WERI-Rb-1 (cell line): ENCODE measurements at regions not wholly inside any gene's neighbourhood (a gene's known extent, or its start where the extent isn't known, plus 50 kb on each side); places are given as distances from the start of the nearest gene placed in this dataset.

Experiments used
- DNase-seq: peaks from one replicate; pipeline ENCODE4 v3.0.0-alpha.2; 2020
- H3K27ac ChIP-seq: fragments of 250-450 bp; sonication (Bioruptor Pico); 2 replicates; pipeline ENCODE4 v1.5.1; 2020; ENCODE audit warnings: mild to moderate bottlenecking, moderate library complexity
- H3K27me3 ChIP-seq: fragments of 250-450 bp; sonication (Bioruptor Pico); 2 replicates; pipeline ENCODE4 v1.5.1; 2021; ENCODE audit warnings: mild to moderate bottlenecking, low read depth, moderate library complexity; ENCODE audit not compliant: insufficient read depth, severe bottlenecking
- H3K36me3 ChIP-seq: fragments of 250-450 bp; sonication (Bioruptor Pico); 2 replicates; pipeline ENCODE4 v1.5.1; 2020; ENCODE audit warnings: mild to moderate bottlenecking, moderate library complexity
- H3K4me3 ChIP-seq: 2 replicates; pipeline ENCODE4 v1.5.1; 2011; ENCODE audit warnings: low read depth, mild to moderate bottlenecking, control low read depth, low read length
- H3K9me3 ChIP-seq: fragments of 250-450 bp; sonication (Bioruptor Pico); 2 replicates; pipeline ENCODE4 v1.5.1; 2021; ENCODE audit warnings: mild to moderate bottlenecking, moderate library complexity; ENCODE audit not compliant: severe bottlenecking
- TF ChIP-seq, protein P1 (sequence below): IDR thresholded peaks from 2 replicates; pipeline ENCODE4 v1.5.1; 2011; ENCODE audit warnings: low read depth, mild to moderate bottlenecking, control low read depth, inconsistent platforms, low read length

DNA sequence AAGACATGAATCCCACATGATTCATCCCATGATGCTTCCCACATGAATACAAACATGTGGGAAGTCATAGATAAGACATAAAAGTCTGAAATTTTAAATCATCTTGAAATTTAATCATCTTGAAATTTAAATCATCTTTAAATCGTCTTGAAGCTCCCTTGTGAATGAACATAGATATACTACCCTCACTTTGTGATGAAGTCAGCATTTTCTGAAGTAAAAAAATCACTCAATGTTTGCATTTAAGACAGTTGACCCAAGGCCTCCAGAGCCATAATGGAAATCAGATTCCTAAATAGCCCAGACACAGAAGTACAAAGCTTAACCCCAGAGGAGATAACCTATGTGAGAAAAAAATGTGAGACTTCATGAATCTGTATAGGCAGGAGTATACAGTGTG lies 279.4 kb downstream of the ZBBX start:
- TF ChIP-seq, protein P1, sequence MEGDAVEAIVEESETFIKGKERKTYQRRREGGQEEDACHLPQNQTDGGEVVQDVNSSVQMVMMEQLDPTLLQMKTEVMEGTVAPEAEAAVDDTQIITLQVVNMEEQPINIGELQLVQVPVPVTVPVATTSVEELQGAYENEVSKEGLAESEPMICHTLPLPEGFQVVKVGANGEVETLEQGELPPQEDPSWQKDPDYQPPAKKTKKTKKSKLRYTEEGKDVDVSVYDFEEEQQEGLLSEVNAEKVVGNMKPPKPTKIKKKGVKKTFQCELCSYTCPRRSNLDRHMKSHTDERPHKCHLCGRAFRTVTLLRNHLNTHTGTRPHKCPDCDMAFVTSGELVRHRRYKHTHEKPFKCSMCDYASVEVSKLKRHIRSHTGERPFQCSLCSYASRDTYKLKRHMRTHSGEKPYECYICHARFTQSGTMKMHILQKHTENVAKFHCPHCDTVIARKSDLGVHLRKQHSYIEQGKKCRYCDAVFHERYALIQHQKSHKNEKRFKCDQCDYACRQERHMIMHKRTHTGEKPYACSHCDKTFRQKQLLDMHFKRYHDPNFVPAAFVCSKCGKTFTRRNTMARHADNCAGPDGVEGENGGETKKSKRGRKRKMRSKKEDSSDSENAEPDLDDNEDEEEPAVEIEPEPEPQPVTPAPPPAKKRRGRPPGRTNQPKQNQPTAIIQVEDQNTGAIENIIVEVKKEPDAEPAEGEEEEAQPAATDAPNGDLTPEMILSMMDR, result no peak

DNA sequence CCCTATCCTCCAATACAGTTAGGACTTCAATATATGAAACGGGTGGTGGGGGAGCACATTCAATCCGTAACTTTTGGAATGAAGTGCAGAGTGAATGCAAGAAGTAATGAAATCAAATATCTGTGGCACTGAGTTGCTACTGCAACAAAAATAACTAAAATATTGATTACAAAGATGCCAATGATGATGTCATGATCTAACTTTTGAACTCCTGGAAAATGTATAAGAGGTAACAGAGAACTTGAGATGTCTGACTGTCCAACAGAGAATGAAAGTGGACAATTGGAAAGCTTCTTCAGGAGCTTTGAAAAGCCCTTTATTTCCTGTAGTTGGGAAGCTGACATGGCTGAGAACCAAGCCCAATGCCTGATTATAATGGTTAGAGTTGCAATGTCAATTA lies 279.9 kb downstream of the ZBBX start:
- H3K4me3 ChIP-seq, result no peak overlapping the region
- no peak for DNase-seq
- H3K9me3 ChIP-seq, result no peaks in the 10 kb centered on the region
- H3K27ac ChIP-seq, result no peak overlapping the region
- TF ChIP-seq, protein P1, result no peak
- no peaks in the 10 kb centered on the region for H3K27me3 ChIP-seq
- no peaks in the 10 kb centered on the region for H3K36me3 ChIP-seq

More for the DNA sequence above, 279.4 kb downstream of the ZBBX start:
- H3K9me3 ChIP-seq, result no peaks in the 10 kb centered on the region
- H3K36me3 ChIP-seq, result no peaks in the 10 kb centered on the region
- no peaks in the 10 kb centered on the region for H3K27me3 ChIP-seq
- H3K4me3 ChIP-seq, result no peak overlapping the region
- H3K27ac ChIP-seq, result no peak overlapping the region
- no peak for DNase-seq

- Histone ChIP-seq H3K27me3 (no peaks in the 10 kb centered on the region), H3K27ac (no peak overlapping the region)
These were observed 284.1 kb downstream of the ZBBX start for GRCh38 chr3:167095976-167096375.

DNA sequence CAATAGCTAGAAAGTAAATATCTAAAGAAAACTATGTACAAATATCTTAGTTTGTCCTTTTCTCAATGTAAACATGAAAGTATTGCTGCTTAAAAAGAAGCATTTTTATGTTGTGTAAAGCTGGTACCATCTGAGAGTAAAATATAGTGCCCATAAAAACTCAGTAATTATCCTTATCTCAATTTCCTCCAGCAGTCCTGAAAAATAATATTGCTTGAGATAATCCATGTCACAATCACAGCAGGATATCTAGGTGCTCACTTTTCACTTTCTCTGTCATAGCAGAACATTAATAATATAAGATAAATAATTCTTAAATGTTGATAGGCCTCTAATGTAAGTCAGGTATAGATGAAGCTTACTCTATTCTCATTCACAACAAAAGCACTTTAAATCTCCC lies 285.5 kb downstream of the ZBBX start:
- Histone ChIP-seq H3K4me3 (no peak overlapping the region), H3K36me3 (no peaks in the 10 kb centered on the region), H3K27ac (no peak overlapping the region), H3K27me3 (no peaks in the 10 kb centered on the region), H3K9me3 (no peaks in the 10 kb centered on the region)
- DNase-seq, result no peak
- TF ChIP-seq, protein P1, result no peak

More at GRCh38 chr3:167095976-167096375, 284.1 kb downstream of the ZBBX start:
- DNase-seq, result no peak
- TF ChIP-seq, protein P1, result no peak
- Histone ChIP-seq H3K9me3 (no peaks in the 10 kb centered on the region), H3K4me3 (no peak overlapping the region), H3K36me3 (no peaks in the 10 kb centered on the region)

- no peaks in the 10 kb centered on the region for H3K9me3 ChIP-seq
- no peaks in the 10 kb centered on the region for H3K36me3 ChIP-seq
- peak overlapping the region; percentile 64 for H3K27ac ChIP-seq
- TF ChIP-seq, protein P1, result no peak
- no peak overlapping the region for H3K4me3 ChIP-seq
- no peak for DNase-seq
- H3K27me3 ChIP-seq, result no peaks in the 10 kb centered on the region
These were observed 288.9 kb downstream of the ZBBX start for GRCh38 chr3:167091226-167091625.

- TF ChIP-seq, protein P1, result no peak
- Histone ChIP-seq H3K4me3 (no peak overlapping the region), H3K9me3 (no peaks in the 10 kb centered on the region), H3K27ac (no peak overlapping the region), H3K36me3 (no peaks in the 10 kb centered on the region), H3K27me3 (no peaks in the 10 kb centered on the region)
- DNase-seq, result no peak
These were observed 295.6 kb downstream of the ZBBX start for GRCh38 chr3:167084545-167084944.
